ENCODE measurements at regions not wholly inside any gene's neighbourhood (a gene's known extent, or its start where the extent isn't known, plus 50 kb on each side); places are given as distances from the start of the nearest gene placed in this dataset.

GRCh38 chr2:240287496-240288086 lies 147.1 kb upstream of the OTOS start:
- no peak overlapping the region for H2AFZ ChIP-seq (ENCODE audit: low read length)
- TF ChIP-seq CTCF (conservative IDR thresholded peaks at IDR 0.05 in 1 of 2, IDR thresholded peaks at IDR 0.05 in 1 of 2; ENCODE audit: low read depth in 1 of 2, low read length in 2 of 2) (no peak), EZH2 (IDR thresholded peaks at IDR 0.05; ENCODE audit: low read length, missing control alignments) (no peak)

DNA sequence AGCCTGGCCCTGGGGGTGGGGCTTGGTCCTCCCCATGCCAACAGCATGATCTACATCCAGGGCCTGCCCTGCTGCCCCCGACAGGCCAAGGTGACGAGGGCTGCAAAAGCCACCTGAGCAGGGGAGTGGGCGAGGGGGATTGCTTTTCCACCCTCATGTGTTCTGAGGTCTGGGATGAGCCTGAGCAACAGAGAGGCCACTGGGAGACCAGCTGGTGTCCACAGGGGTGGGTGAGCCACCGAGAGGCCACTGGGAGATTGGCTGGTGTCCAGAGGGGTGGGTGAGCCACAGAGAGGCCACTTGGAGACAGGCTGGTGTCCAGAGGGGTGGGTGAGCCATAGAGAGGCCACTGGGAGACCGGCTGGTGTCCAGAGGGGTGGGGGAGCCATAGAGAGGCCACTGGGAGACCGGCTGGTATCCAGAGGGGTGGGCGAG lies 147.4 kb upstream of the GPC1 start:
- no peak for DNase-seq (ENCODE audit: low read depth in 2 of 2)
- TF ChIP-seq EZH2 (IDR thresholded peaks at IDR 0.05; ENCODE audit: low read length, missing control alignments) (no peak), CTCF (conservative IDR thresholded peaks at IDR 0.05 in 1 of 2, IDR thresholded peaks at IDR 0.05 in 1 of 2; ENCODE audit: low read depth in 1 of 2, low read length in 2 of 2) (no peak)
- no peak overlapping the region for H3K27ac ChIP-seq (ENCODE audit: insufficient read depth, low read length)
- no peaks in the 10 kb centered on the region for H4K20me1 ChIP-seq (ENCODE audit: control insufficient read depth, extremely low read depth, insufficient read depth, low read length)
- no peaks in the 10 kb centered on the region for H3K9me3 ChIP-seq (ENCODE audit: control insufficient read depth, insufficient read depth, low read depth, low read length)
- no peak overlapping the region for H3K4me3 ChIP-seq (replicated peaks in 1 of 4; ENCODE audit: control extremely low read depth in 1 of 4, insufficient read depth in 1 of 4, low read depth in 3 of 4, low read length in 4 of 4)
- H2AFZ ChIP-seq (ENCODE audit: low read length): no peak overlapping the region
- no peak overlapping the region for H3K4me2 ChIP-seq (ENCODE audit: extremely low read depth, insufficient read depth, low read length)
- no peak overlapping the region for H3K9ac ChIP-seq (ENCODE audit: insufficient read depth, low read length)
- no peaks in the 10 kb centered on the region for H3K36me3 ChIP-seq (ENCODE audit: control insufficient read depth, insufficient read depth, low read length)
- peaks cover 7% of the 10 kb centered on the region for H3K27me3 ChIP-seq (ENCODE audit: control insufficient read depth, insufficient read depth, low read length)
- no peaks in the 10 kb centered on the region for H3K79me2 ChIP-seq (ENCODE audit: control insufficient read depth, insufficient read depth, low read length)
- no peaks in the 10 kb centered on the region for H3K4me1 ChIP-seq (ENCODE audit: control insufficient read depth, extremely low read depth, insufficient read depth, low read length)

More at GRCh38 chr2:240287496-240288086, 147.1 kb upstream of the OTOS start:
- Histone ChIP-seq H3K4me3 (replicated peaks in 1 of 4; ENCODE audit: control extremely low read depth in 1 of 4, insufficient read depth in 1 of 4, low read depth in 3 of 4, low read length in 4 of 4) (no peak overlapping the region), H3K9ac (ENCODE audit: insufficient read depth, low read length) (no peak overlapping the region), H3K4me1 (ENCODE audit: control insufficient read depth, extremely low read depth, insufficient read depth, low read length) (no peaks in the 10 kb centered on the region), H3K27ac (ENCODE audit: insufficient read depth, low read length) (no peak overlapping the region), H4K20me1 (ENCODE audit: control insufficient read depth, extremely low read depth, insufficient read depth, low read length) (no peaks in the 10 kb centered on the region), H3K36me3 (ENCODE audit: control insufficient read depth, insufficient read depth, low read length) (no peaks in the 10 kb centered on the region), H3K4me2 (ENCODE audit: extremely low read depth, insufficient read depth, low read length) (no peak overlapping the region), H3K79me2 (ENCODE audit: control insufficient read depth, insufficient read depth, low read length) (no peaks in the 10 kb centered on the region), H3K27me3 (ENCODE audit: control insufficient read depth, insufficient read depth, low read length) (peaks cover 3% of the 10 kb centered on the region), H3K9me3 (ENCODE audit: control insufficient read depth, insufficient read depth, low read depth, low read length) (no peaks in the 10 kb centered on the region)
- DNase-seq (ENCODE audit: low read depth in 2 of 2): no peak

DNA sequence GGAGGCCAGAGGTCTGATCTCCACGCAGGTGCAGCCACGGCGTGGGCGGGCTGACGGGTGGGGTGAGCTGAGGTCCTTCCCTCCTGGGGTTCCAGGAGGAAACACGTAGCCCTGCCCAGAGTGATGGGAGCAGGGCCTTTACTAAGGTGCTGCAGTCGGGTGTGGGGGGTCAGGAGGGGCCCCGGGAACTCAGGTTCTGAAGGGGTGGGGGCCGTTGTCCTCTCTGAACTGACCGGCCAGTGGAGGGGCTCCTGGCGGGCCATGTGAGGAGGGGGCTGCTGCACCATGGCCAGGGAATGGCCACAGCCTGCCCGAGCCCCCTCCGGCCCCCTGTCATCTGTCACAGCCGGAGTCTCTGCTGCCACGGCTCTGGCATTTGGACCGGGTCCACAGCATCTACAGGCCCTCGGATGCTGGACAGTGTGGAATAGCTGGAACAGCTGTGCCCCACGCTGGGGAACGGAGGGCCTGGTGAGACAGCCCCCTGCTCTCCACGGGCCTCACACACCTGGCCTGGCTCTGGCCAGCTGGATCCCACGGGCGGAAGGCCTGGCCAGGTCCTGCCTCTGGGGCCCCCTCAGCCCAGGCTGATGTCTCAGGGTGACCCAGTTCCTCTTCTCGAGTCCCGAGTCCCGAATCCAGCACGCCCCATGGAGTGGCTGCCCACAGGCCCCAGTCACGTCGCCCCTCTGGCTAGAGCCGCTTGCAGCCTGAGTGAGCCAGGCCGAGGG lies 145.6 kb upstream of the GPC1 start:
- H3K27ac ChIP-seq (ENCODE audit: insufficient read depth, low read length): no peak overlapping the region
- H3K9me3 ChIP-seq (ENCODE audit: control insufficient read depth, insufficient read depth, low read depth, low read length): no peaks in the 10 kb centered on the region
- DNase-seq (ENCODE audit: low read depth in 2 of 2): no peak
- no peak overlapping the region for H3K9ac ChIP-seq (ENCODE audit: insufficient read depth, low read length)
- H3K4me1 ChIP-seq (ENCODE audit: control insufficient read depth, extremely low read depth, insufficient read depth, low read length): no peaks in the 10 kb centered on the region
- H3K4me3 ChIP-seq (replicated peaks in 1 of 4; ENCODE audit: control extremely low read depth in 1 of 4, insufficient read depth in 1 of 4, low read depth in 3 of 4, low read length in 4 of 4): no peak overlapping the region
- H3K4me2 ChIP-seq (ENCODE audit: extremely low read depth, insufficient read depth, low read length): no peak overlapping the region
- TF ChIP-seq CTCF (conservative IDR thresholded peaks at IDR 0.05 in 1 of 2, IDR thresholded peaks at IDR 0.05 in 1 of 2; ENCODE audit: low read depth in 1 of 2, low read length in 2 of 2): no peak
- TF ChIP-seq EZH2 (IDR thresholded peaks at IDR 0.05; ENCODE audit: low read length, missing control alignments): no peak
- no peaks in the 10 kb centered on the region for H3K36me3 ChIP-seq (ENCODE audit: control insufficient read depth, insufficient read depth, low read length)
- no peaks in the 10 kb centered on the region for H3K79me2 ChIP-seq (ENCODE audit: control insufficient read depth, insufficient read depth, low read length)
- H4K20me1 ChIP-seq (ENCODE audit: control insufficient read depth, extremely low read depth, insufficient read depth, low read length): no peaks in the 10 kb centered on the region
- peaks cover 7% of the 10 kb centered on the region for H3K27me3 ChIP-seq (ENCODE audit: control insufficient read depth, insufficient read depth, low read length)
- H2AFZ ChIP-seq (ENCODE audit: low read length): no peak overlapping the region
